ENCODE measurements at regions not wholly inside any gene's neighbourhood (a gene's known extent, or its start where the extent isn't known, plus 50 kb on each side); places are given as distances from the start of the nearest gene placed in this dataset.

DNA sequence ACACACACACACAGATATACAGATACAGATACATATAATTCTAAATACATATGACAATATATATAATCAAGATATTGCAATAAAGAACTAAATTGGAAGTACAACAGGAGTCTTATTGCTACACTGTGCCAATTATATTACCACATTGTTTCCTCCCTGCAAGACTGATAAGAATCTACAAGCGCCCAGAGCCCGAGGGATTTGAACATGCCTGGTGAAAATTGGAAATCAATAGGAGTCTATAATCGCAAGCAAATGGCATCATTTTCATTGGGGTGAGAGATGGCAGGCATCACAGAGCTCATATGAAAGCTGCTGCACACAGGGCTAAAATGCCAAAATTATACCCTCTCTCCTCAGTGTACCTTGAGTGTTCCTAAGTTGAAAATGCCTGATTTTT lies 152.9 kb upstream of the PTBP2 start:
- TF ChIP-seq EZH2phosphoT487 (conservative IDR thresholded peaks at IDR 0.05; ENCODE audit: low read length): no peak
- TF ChIP-seq, protein P1, sequence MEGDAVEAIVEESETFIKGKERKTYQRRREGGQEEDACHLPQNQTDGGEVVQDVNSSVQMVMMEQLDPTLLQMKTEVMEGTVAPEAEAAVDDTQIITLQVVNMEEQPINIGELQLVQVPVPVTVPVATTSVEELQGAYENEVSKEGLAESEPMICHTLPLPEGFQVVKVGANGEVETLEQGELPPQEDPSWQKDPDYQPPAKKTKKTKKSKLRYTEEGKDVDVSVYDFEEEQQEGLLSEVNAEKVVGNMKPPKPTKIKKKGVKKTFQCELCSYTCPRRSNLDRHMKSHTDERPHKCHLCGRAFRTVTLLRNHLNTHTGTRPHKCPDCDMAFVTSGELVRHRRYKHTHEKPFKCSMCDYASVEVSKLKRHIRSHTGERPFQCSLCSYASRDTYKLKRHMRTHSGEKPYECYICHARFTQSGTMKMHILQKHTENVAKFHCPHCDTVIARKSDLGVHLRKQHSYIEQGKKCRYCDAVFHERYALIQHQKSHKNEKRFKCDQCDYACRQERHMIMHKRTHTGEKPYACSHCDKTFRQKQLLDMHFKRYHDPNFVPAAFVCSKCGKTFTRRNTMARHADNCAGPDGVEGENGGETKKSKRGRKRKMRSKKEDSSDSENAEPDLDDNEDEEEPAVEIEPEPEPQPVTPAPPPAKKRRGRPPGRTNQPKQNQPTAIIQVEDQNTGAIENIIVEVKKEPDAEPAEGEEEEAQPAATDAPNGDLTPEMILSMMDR (IDR thresholded peaks at IDR 0.05; ENCODE audit: insufficient read depth, low read length, poor library complexity, severe bottlenecking): no peak
